Vagina (tissue), 2 donors: ENCODE measurements at regions not wholly inside any gene's neighbourhood (a gene's known extent, or its start where the extent isn't known, plus 50 kb on each side); places are given as distances from the start of the nearest gene placed in this dataset.

Source experiments
- DNase-seq, 2 donors: peaks; one replicate each; pipeline ENCODE4 v3.0.0-alpha.2; 2017; ENCODE audit errors: extremely low spot score in 2 of 2
- H3K27ac ChIP-seq: fragments of 200-600 bp; sonication (generic); one replicate; pipeline ENCODE4 v1.5.1; 2019
- H3K27me3 ChIP-seq: fragments of 200-600 bp; sonication (generic); one replicate; pipeline ENCODE4 v1.5.1; 2019
- H3K36me3 ChIP-seq, 2 donors: fragments of 200-600 bp; sonication (generic); one replicate each; pipeline ENCODE4 v1.5.1; 2017 to 2019
- H3K4me1 ChIP-seq: fragments of 200-600 bp; sonication (generic); one replicate; pipeline ENCODE4 v1.5.1; 2019
- H3K4me3 ChIP-seq, 2 donors: fragments of 200-600 bp; sonication (generic); 1 replicate in 1 of 2; 2 replicates in 1 of 2; pipeline ENCODE4 v1.5.1; 2016 to 2019
- H3K9me3 ChIP-seq: fragments of 200-600 bp; sonication (generic); one replicate; pipeline ENCODE4 v1.5.1; 2019
- POLR2A ChIP-seq, 2 donors: fragments of 450-650 bp; IDR thresholded peaks; one replicate each; pipeline ENCODE4 v1.6.1; 2017; ENCODE audit warnings: antibody characterized with exemption in 2 of 2, mild to moderate bottlenecking in 2 of 2, moderate library complexity in 2 of 2
- POLR2AphosphoS5 ChIP-seq, 2 donors: sonication (generic); formaldehyde crosslinking; IDR thresholded peaks; one replicate each; pipeline ENCODE4 v1.9.0; 2017; ENCODE audit warnings: antibody characterized with exemption in 2 of 2, mild to moderate bottlenecking in 2 of 2, low read depth in 1 of 2; ENCODE audit not compliant: insufficient read depth in 1 of 2
- intact Hi-C: fragments of 100-400 bp; cut with DNase I; formaldehyde crosslinking; loops from one replicate; pipeline ENCODE4 v1.15.1; 2023
- TF ChIP-seq, protein P1 (sequence below), 3 experiments: fragments of 450-650 bp in 2 of 3; fragments of 200-600 bp in 1 of 3; sonication (generic) in 1 of 3; IDR thresholded peaks; one replicate each; pipeline ENCODE4 v1.5.1; 2017 to 2019; ENCODE audit warnings: antibody characterized with exemption in 3 of 3, mild to moderate bottlenecking in 2 of 3, moderate library complexity in 2 of 3

GRCh38 chr22:48984639-48985038, 843.0 kb downstream of the BRD1 start:
- H3K9me3 ChIP-seq, result no peaks in the 10 kb centered on the region
- intact Hi-C loops, result no loop called here
- DNase-seq, result no peak
- H3K27ac ChIP-seq, result no peak overlapping the region
- no peaks in the 10 kb centered on the region for H3K36me3 ChIP-seq
- H3K4me1 ChIP-seq, result no peaks in the 10 kb centered on the region
- H3K4me3 ChIP-seq, result no peak overlapping the region
- TF ChIP-seq, protein P1, sequence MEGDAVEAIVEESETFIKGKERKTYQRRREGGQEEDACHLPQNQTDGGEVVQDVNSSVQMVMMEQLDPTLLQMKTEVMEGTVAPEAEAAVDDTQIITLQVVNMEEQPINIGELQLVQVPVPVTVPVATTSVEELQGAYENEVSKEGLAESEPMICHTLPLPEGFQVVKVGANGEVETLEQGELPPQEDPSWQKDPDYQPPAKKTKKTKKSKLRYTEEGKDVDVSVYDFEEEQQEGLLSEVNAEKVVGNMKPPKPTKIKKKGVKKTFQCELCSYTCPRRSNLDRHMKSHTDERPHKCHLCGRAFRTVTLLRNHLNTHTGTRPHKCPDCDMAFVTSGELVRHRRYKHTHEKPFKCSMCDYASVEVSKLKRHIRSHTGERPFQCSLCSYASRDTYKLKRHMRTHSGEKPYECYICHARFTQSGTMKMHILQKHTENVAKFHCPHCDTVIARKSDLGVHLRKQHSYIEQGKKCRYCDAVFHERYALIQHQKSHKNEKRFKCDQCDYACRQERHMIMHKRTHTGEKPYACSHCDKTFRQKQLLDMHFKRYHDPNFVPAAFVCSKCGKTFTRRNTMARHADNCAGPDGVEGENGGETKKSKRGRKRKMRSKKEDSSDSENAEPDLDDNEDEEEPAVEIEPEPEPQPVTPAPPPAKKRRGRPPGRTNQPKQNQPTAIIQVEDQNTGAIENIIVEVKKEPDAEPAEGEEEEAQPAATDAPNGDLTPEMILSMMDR (IDR thresholded peaks at IDR 0.05), result no peak
- no peak for TF ChIP-seq POLR2AphosphoS5 (IDR thresholded peaks at IDR 0.05; ENCODE audit: insufficient read depth in 1 of 2, low read depth in 1 of 2)
- peaks cover 3% of the 10 kb centered on the region for H3K27me3 ChIP-seq

DNA sequence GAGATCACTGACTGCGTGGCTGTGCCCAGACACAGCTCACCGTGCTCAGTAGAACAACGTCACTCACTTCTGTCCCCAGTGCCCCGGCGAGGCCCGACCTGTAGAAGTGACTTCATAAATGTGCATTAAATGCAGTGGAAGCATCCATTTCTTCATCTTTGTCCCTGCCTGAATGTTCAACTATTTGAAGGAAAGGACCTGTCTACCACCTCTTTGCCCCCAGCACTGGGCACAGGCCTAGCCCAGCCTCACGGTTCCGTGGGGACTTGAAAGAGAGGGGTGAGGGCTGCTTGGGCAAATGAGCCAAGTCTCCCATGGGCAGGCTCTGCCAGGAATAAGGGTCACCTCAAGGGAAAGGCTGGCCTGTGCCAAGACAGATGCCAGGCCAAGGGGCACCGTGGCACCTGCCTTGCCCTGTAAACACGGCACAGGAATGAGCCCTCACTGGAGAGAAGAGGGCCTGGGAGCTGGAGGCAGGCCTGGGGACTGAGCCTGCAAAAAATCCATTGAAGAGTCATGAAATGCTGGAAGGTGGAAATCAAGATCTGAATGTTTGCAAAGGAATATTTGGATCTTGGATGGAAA, 845.3 kb downstream of the BRD1 start:
- Histone ChIP-seq H3K4me3 (no peak overlapping the region), H3K27me3 (peaks cover 3% of the 10 kb centered on the region), H3K36me3 (no peaks in the 10 kb centered on the region), H3K4me1 (no peaks in the 10 kb centered on the region), H3K9me3 (no peaks in the 10 kb centered on the region), H3K27ac (no peak overlapping the region)
- TF ChIP-seq POLR2AphosphoS5 (IDR thresholded peaks at IDR 0.05; ENCODE audit: insufficient read depth in 1 of 2, low read depth in 1 of 2) (no peak), POLR2A (IDR thresholded peaks at IDR 0.05) (no peak)
- TF ChIP-seq, protein P1 (IDR thresholded peaks at IDR 0.05), result no peak
- intact Hi-C loops, result no loop called here
- no peak for DNase-seq

- H3K4me3 ChIP-seq, result no peak overlapping the region
- intact Hi-C loops, result no loop called here
- H3K36me3 ChIP-seq, result no peaks in the 10 kb centered on the region
- TF ChIP-seq, protein P1 (IDR thresholded peaks at IDR 0.05), result no peak
- TF ChIP-seq POLR2A (IDR thresholded peaks at IDR 0.05) (no peak), POLR2AphosphoS5 (IDR thresholded peaks at IDR 0.05; ENCODE audit: insufficient read depth in 1 of 2, low read depth in 1 of 2) (no peak)
- H3K4me1 ChIP-seq, result no peaks in the 10 kb centered on the region
- no peaks in the 10 kb centered on the region for H3K9me3 ChIP-seq
- peaks cover 3% of the 10 kb centered on the region for H3K27me3 ChIP-seq
- no peak overlapping the region for H3K27ac ChIP-seq
- DNase-seq, result no peak
These were observed 846.2 kb downstream of the BRD1 start for GRCh38 chr22:48981371-48982061.

DNA sequence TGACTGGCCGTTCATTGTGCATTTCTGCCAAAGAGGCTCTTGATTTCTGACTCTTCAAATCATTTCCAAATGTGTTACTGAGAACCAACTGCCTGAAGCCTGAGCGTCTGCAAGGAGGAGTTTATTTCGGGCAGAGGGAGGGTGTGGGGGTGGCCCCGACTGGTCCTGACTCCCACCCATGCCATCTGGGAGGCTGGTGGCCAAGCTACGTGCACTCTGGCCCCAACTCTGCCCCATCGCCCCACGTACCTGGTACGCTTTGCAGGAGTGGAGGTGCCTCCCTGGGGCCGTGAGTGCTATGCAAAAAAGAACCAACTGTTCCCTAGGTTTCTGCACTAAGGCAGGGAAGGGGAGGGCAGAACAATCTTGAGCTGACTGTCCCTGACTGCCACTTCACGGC, 846.8 kb downstream of the BRD1 start:
- TF ChIP-seq POLR2A (IDR thresholded peaks at IDR 0.05), result no peak
- TF ChIP-seq, protein P1 (IDR thresholded peaks at IDR 0.05), result no peak
- no peak for TF ChIP-seq POLR2AphosphoS5 (IDR thresholded peaks at IDR 0.05; ENCODE audit: insufficient read depth in 1 of 2, low read depth in 1 of 2)
- intact Hi-C loops, result no loop called here
- H3K4me1 ChIP-seq, result no peaks in the 10 kb centered on the region
- H3K36me3 ChIP-seq, result no peaks in the 10 kb centered on the region
- no peak overlapping the region for H3K4me3 ChIP-seq
- H3K27ac ChIP-seq, result no peak overlapping the region
- H3K9me3 ChIP-seq, result no peaks in the 10 kb centered on the region
- peaks cover 3% of the 10 kb centered on the region for H3K27me3 ChIP-seq
- no peak for DNase-seq

DNA sequence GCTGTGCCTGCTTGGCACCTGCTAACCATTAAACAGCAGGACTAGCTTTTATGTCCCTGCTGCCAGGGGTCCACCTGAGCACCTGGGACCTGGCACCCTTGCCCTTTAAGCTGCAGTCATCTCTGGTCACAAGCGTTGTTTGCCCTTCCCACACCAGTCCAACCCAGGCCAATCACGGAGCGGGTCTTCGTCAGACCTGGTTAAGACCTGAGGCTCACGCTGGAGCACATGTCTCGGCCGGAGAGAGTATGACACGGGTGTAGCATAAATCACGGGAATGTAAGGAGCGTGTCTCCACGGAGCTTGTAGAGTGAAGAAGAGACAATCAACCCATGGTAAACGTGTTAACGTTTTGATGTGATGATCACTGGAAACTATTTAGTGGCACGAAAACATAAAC, 847.3 kb downstream of the BRD1 start:
- Histone ChIP-seq H3K27ac (no peak overlapping the region), H3K4me3 (no peak overlapping the region), H3K27me3 (peaks cover 3% of the 10 kb centered on the region), H3K4me1 (no peaks in the 10 kb centered on the region), H3K9me3 (no peaks in the 10 kb centered on the region), H3K36me3 (no peaks in the 10 kb centered on the region)
- intact Hi-C loops, result no loop called here
- TF ChIP-seq POLR2A (IDR thresholded peaks at IDR 0.05) (no peak), POLR2AphosphoS5 (IDR thresholded peaks at IDR 0.05; ENCODE audit: insufficient read depth in 1 of 2, low read depth in 1 of 2) (no peak)
- TF ChIP-seq, protein P1 (IDR thresholded peaks at IDR 0.05), result no peak
- DNase-seq, result no peak
